WERI-Rb-1 (cell line): ENCODE measurements at regions not wholly inside any gene's neighbourhood (a gene's known extent, or its start where the extent isn't known, plus 50 kb on each side); places are given as distances from the start of the nearest gene placed in this dataset.

Experiments used
- DNase-seq: peaks from one replicate; pipeline ENCODE4 v3.0.0-alpha.2; 2020
- H3K27ac ChIP-seq: fragments of 250-450 bp; sonication (Bioruptor Pico); 2 replicates; pipeline ENCODE4 v1.5.1; 2020; ENCODE audit warnings: mild to moderate bottlenecking, moderate library complexity
- H3K27me3 ChIP-seq: fragments of 250-450 bp; sonication (Bioruptor Pico); 2 replicates; pipeline ENCODE4 v1.5.1; 2021; ENCODE audit warnings: mild to moderate bottlenecking, low read depth, moderate library complexity; ENCODE audit not compliant: insufficient read depth, severe bottlenecking
- H3K36me3 ChIP-seq: fragments of 250-450 bp; sonication (Bioruptor Pico); 2 replicates; pipeline ENCODE4 v1.5.1; 2020; ENCODE audit warnings: mild to moderate bottlenecking, moderate library complexity
- H3K4me3 ChIP-seq: 2 replicates; pipeline ENCODE4 v1.5.1; 2011; ENCODE audit warnings: low read depth, mild to moderate bottlenecking, control low read depth, low read length
- H3K9me3 ChIP-seq: fragments of 250-450 bp; sonication (Bioruptor Pico); 2 replicates; pipeline ENCODE4 v1.5.1; 2021; ENCODE audit warnings: mild to moderate bottlenecking, moderate library complexity; ENCODE audit not compliant: severe bottlenecking
- CTCF ChIP-seq: IDR thresholded peaks from 2 replicates; pipeline ENCODE4 v1.5.1; 2011; ENCODE audit warnings: low read depth, mild to moderate bottlenecking, control low read depth, inconsistent platforms, low read length

GRCh38 chr5:114152656-114153360 is 209.1 kb upstream of the KCNN2 start:
- H3K27ac ChIP-seq, result no peak overlapping the region
- DNase-seq, result no peak
- no peaks in the 10 kb centered on the region for H3K36me3 ChIP-seq
- H3K27me3 ChIP-seq, result no peaks in the 10 kb centered on the region
- no peak for TF ChIP-seq CTCF
- no peak overlapping the region for H3K4me3 ChIP-seq
- no peaks in the 10 kb centered on the region for H3K9me3 ChIP-seq

- H3K36me3 ChIP-seq, result no peaks in the 10 kb centered on the region
- TF ChIP-seq CTCF, result no peak
- H3K9me3 ChIP-seq, result no peaks in the 10 kb centered on the region
- DNase-seq, result no peak
- no peak overlapping the region for H3K4me3 ChIP-seq
- H3K27ac ChIP-seq, result no peak overlapping the region
- no peaks in the 10 kb centered on the region for H3K27me3 ChIP-seq
These were observed 208.5 kb upstream of the KCNN2 start for GRCh38 chr5:114153392-114153791.

GRCh38 chr5:114153833-114154232 is 208.0 kb upstream of the KCNN2 start:
- no peak for DNase-seq
- no peaks in the 10 kb centered on the region for H3K27me3 ChIP-seq
- no peak overlapping the region for H3K4me3 ChIP-seq
- no peak for TF ChIP-seq CTCF
- no peaks in the 10 kb centered on the region for H3K36me3 ChIP-seq
- no peaks in the 10 kb centered on the region for H3K9me3 ChIP-seq
- no peak overlapping the region for H3K27ac ChIP-seq

- H3K27me3 ChIP-seq, result no peaks in the 10 kb centered on the region
- peaks cover 2% of the 10 kb centered on the region for H3K9me3 ChIP-seq
- no peaks in the 10 kb centered on the region for H3K36me3 ChIP-seq
- DNase-seq, result no peak
- no peak overlapping the region for H3K27ac ChIP-seq
- TF ChIP-seq CTCF, result no peak
- H3K4me3 ChIP-seq, result no peak overlapping the region
These were observed 195.8 kb upstream of the KCNN2 start for GRCh38 chr5:114166081-114166480.

GRCh38 chr5:114174131-114174530 is 187.7 kb upstream of the KCNN2 start:
- TF ChIP-seq CTCF, result no peak
- no peak for DNase-seq

GRCh38 chr5:114174837-114175236 is 187.0 kb upstream of the KCNN2 start:
- Histone ChIP-seq H3K27ac (no peak overlapping the region), H3K4me3 (no peak overlapping the region), H3K9me3 (no peaks in the 10 kb centered on the region), H3K27me3 (no peaks in the 10 kb centered on the region), H3K36me3 (no peaks in the 10 kb centered on the region)
- DNase-seq, result no peak
- TF ChIP-seq CTCF, result no peak

More at GRCh38 chr5:114174131-114174530, 187.7 kb upstream of the KCNN2 start:
- H3K27ac ChIP-seq, result no peak overlapping the region
- H3K27me3 ChIP-seq, result no peaks in the 10 kb centered on the region
- H3K4me3 ChIP-seq, result no peak overlapping the region
- no peaks in the 10 kb centered on the region for H3K9me3 ChIP-seq
- H3K36me3 ChIP-seq, result no peaks in the 10 kb centered on the region
